SK-N-SH (cell line): ENCODE measurements at regions not wholly inside any gene's neighbourhood (a gene's known extent, or its start where the extent isn't known, plus 50 kb on each side); places are given as distances from the start of the nearest gene placed in this dataset.

Source experiments
- CTCF ChIA-PET: fragments of 300-600, 350-600 bp; formaldehyde crosslinking; extraction: SDS; loops from one replicate; lab custom pipeline; 2021; lab: Yijun Ruan, JAX
- POLR2A ChIA-PET: fragments of 350-600 bp; sonication (Branson Sonifier 250); formaldehyde crosslinking; extraction: SDS; loops from one replicate; lab custom pipeline; 2020; ENCODE audit warnings: antibody characterized with exemption, inconsistent platforms; lab: Yijun Ruan, JAX
- DNase-seq: peaks from one replicate; pipeline ENCODE4 v3.0.0; 2012
- H2AFZ ChIP-seq: fragments of 200-600 bp; sonication (generic); 2 replicates; pipeline ENCODE4 v1.8.1; 2016; ENCODE audit warnings: antibody characterized with exemption, mild to moderate bottlenecking, low read depth
- H3F3A ChIP-seq: fragments of 200-600 bp; sonication (generic); replicated peaks from 2 replicates; pipeline ENCODE3; 2016; ENCODE audit warnings: antibody characterized with exemption, mild to moderate bottlenecking; ENCODE audit not compliant: insufficient read depth
- H3K27ac ChIP-seq, 2 experiments: fragments of 200-500 bp in 1 of 2; fragments of 200-600 bp in 1 of 2; sonication (Bioruptor generic) in 1 of 2; sonication (generic), shearing (Covaris generic) in 1 of 2; 2 replicates each; pipeline versions ENCODE4 v1.5.1 to v1.6.1; 2014 to 2016; ENCODE audit warnings: low read depth in 2 of 2, inconsistent platforms in 1 of 2, low read length in 1 of 2, mild to moderate bottlenecking in 1 of 2, mixed read lengths in 1 of 2
- H3K27me3 ChIP-seq: fragments of 200-600 bp; sonication (generic), shearing (Covaris generic); 2 replicates; pipeline ENCODE4 v1.6.1; 2016; ENCODE audit warnings: mixed run types; ENCODE audit not compliant: insufficient read depth
- H3K36me3 ChIP-seq, 2 experiments: fragments of 200-500 bp in 1 of 2; fragments of 200-600 bp in 1 of 2; sonication (Bioruptor generic) in 1 of 2; sonication (generic) in 1 of 2; replicated peaks in 1 of 2; 2 replicates each; pipeline versions ENCODE3 to v1.5.1; 2014 to 2016; ENCODE audit warnings: low read length in 1 of 2, mild to moderate bottlenecking in 1 of 2; ENCODE audit not compliant: insufficient read depth in 2 of 2, control insufficient read depth in 1 of 2
- H3K4me1 ChIP-seq, 2 experiments: fragments of 200-500 bp in 1 of 2; fragments of 200-600 bp in 1 of 2; sonication (Bioruptor generic) in 1 of 2; sonication (generic), shearing (Covaris generic) in 1 of 2; 2 replicates each; pipeline versions ENCODE4 v1.5.1 to v1.6.1; 2014 to 2016; ENCODE audit warnings: low read depth in 1 of 2, low read length in 1 of 2, mixed run types in 1 of 2; ENCODE audit not compliant: insufficient read depth in 2 of 2, control insufficient read depth in 1 of 2
- H3K4me2 ChIP-seq: fragments of 200-600 bp; sonication (generic), shearing (Covaris generic); 2 replicates; pipeline ENCODE4 v1.6.1; 2017; ENCODE audit warnings: mixed run types
- H3K4me3 ChIP-seq, 2 experiments: fragments of 200-500 bp in 1 of 2; fragments of 200-600 bp in 1 of 2; sonication (Bioruptor generic) in 1 of 2; sonication (generic), shearing (Covaris generic) in 1 of 2; 2 replicates each; pipeline versions ENCODE4 v1.5.1 to v1.8.1; 2014 to 2016; ENCODE audit warnings: low read depth in 2 of 2, inconsistent platforms in 1 of 2, low read length in 1 of 2, mild to moderate bottlenecking in 1 of 2, mixed read lengths in 1 of 2, moderate library complexity in 1 of 2
- H3K79me2 ChIP-seq: fragments of 200-600 bp; sonication (generic); 2 replicates; pipeline ENCODE4 v1.8.1; 2017; ENCODE audit warnings: mild to moderate bottlenecking; ENCODE audit not compliant: insufficient read depth
- H3K9ac ChIP-seq: fragments of 200-600 bp; sonication (generic); 2 replicates; pipeline ENCODE4 v1.6.1; 2017; ENCODE audit warnings: mixed run types
- H3K9me2 ChIP-seq: fragments of 200-600 bp; sonication (generic); 2 replicates; pipeline ENCODE4 v1.6.1; 2017; ENCODE audit warnings: mixed run types
- H3K9me3 ChIP-seq: fragments of 200-600 bp; sonication (generic); 2 replicates; pipeline ENCODE4 v1.6.1; 2017; ENCODE audit warnings: mixed run types, mild to moderate bottlenecking, moderate library complexity
- H4K20me1 ChIP-seq: fragments of 200-600 bp; sonication (generic); 2 replicates; pipeline ENCODE4 v1.6.1; 2017; ENCODE audit warnings: mild to moderate bottlenecking, mixed run types; ENCODE audit not compliant: insufficient read depth
- CTCF ChIP-seq: fragments of 200-600 bp; sonication (generic); IDR thresholded peaks from 2 replicates; pipeline ENCODE4 v1.6.1; 2017; ENCODE audit warnings: antibody characterized with exemption, mild to moderate bottlenecking, moderate library complexity
- FOSL2 ChIP-seq: IDR thresholded peaks from 2 replicates; pipeline ENCODE4 v1.4.0; 2012; ENCODE audit warnings: low read depth, mild to moderate bottlenecking, moderate library complexity, borderline replicate concordance
- FOXJ3 ChIP-seq: sonication (generic); formaldehyde crosslinking; IDR thresholded peaks from 2 replicates; pipeline ENCODE4 v1.5.1; 2020; ENCODE audit warnings: mild to moderate bottlenecking, missing genetic modification reagents
- JUND ChIP-seq: IDR thresholded peaks from 2 replicates; pipeline ENCODE4 v1.4.0; 2012
- MXI1 ChIP-seq: IDR thresholded peaks from 2 replicates; pipeline ENCODE4 v1.6.1; 2012; ENCODE audit warnings: mild to moderate bottlenecking, low read depth, low read length, improper control_type of control experiment
- PBX3 ChIP-seq: IDR thresholded peaks from 2 replicates; pipeline ENCODE4; 2012
- RAD21 ChIP-seq: IDR thresholded peaks from 2 replicates; pipeline ENCODE4 v1.6.1; 2012; ENCODE audit warnings: mild to moderate bottlenecking, low read length
- RCOR1 ChIP-seq: fragments of 150-350 bp; IDR thresholded peaks from 2 replicates; pipeline ENCODE4 v1.6.1; 2017; ENCODE audit warnings: antibody characterized with exemption, low read length
- REST ChIP-seq: IDR thresholded peaks from 2 replicates; pipeline ENCODE4 v1.6.1; 2012; ENCODE audit warnings: mild to moderate bottlenecking, low read depth, low read length, moderate library complexity
- SMC3 ChIP-seq: IDR thresholded peaks from 2 replicates; pipeline ENCODE4 v1.6.1; 2012; ENCODE audit warnings: low read depth, low read length, improper control_type of control experiment
- TAF1 ChIP-seq: IDR thresholded peaks from 2 replicates; pipeline ENCODE4 v1.6.1; 2012; ENCODE audit warnings: low read depth, mild to moderate bottlenecking, low read length, moderate library complexity, borderline replicate concordance
- WGBS: methylation state at CpG from one replicate; pipeline ENCODE4 v1.1.6; 2017; ENCODE audit warnings: low lambda C conversion rate; 5-methylcytosine and 5-hydroxymethylcytosine counted together
- TF ChIP-seq, protein P1 (sequence below): fragments of 150-350 bp; IDR thresholded peaks from 2 replicates; pipeline ENCODE4 v1.6.1; 2016; ENCODE audit warnings: mild to moderate bottlenecking, low read depth, low read length

DNA sequence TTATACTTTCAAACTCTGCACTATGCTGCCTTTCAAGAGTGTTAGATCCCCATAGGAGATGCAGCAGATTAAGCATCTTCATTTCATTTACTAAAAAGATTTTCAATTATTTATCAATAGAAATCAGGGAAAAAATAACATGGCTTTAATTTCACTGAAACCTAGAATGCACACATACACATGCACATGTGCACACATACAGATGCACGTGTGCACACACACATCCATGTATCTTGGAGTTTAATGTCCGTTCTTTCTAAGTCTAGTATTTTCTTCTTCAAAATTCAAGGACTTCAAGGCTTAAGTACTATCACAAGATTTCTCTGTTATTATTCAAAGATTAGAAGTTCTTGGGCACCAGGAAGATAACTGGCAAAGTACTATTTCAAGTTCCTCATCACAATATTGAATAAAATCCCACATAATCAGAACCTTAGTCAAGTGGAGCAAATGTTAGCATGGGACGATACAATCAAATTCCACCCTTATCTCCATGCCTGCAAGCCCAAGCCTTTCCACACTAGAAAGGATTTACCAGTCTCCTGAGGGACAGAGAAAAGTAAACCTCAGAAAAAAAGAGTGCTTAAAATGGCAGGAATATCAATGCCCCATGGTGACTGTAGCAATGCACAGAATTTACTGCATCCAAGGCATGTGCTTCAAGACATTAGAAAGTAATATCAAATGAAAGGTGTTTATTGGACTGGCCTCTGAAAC lies 494.4 kb downstream of the XPNPEP1 start:
- Histone ChIP-seq H3K27ac (no peak overlapping the region), H3K27me3 (no peaks in the 10 kb centered on the region), H3K4me1 (peaks cover 0 to 3% of the 10 kb centered on the region in 2 experiments; a peak in 1 of 4 replicates), H3K4me3 (no peak overlapping the region), H3K9ac (no peak overlapping the region), H4K20me1 (no peaks in the 10 kb centered on the region), H3K4me2 (no peak overlapping the region), H3F3A (no peaks in the 10 kb centered on the region), H2AFZ (no peak overlapping the region), H3K36me3 (no peaks in the 10 kb centered on the region), H3K9me2 (no peaks in the 10 kb centered on the region), H3K9me3 (no peaks in the 10 kb centered on the region), H3K79me2 (no peaks in the 10 kb centered on the region)
- 54% methylated on average over 3 of the region's 3 CpGs for WGBS
- ChIA-PET POLR2A (no interaction called here), CTCF (no interaction called here)
- no peak for DNase-seq
- TF ChIP-seq PBX3 (no peak), TAF1 (no peak), JUND (no peak), FOSL2 (no peak), REST (no peak), MXI1 (no peak), FOXJ3 (no peak), RCOR1 (no peak)
- TF ChIP-seq, protein P1, sequence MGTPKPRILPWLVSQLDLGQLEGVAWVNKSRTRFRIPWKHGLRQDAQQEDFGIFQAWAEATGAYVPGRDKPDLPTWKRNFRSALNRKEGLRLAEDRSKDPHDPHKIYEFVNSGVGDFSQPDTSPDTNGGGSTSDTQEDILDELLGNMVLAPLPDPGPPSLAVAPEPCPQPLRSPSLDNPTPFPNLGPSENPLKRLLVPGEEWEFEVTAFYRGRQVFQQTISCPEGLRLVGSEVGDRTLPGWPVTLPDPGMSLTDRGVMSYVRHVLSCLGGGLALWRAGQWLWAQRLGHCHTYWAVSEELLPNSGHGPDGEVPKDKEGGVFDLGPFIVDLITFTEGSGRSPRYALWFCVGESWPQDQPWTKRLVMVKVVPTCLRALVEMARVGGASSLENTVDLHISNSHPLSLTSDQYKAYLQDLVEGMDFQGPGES = no peak

DNA sequence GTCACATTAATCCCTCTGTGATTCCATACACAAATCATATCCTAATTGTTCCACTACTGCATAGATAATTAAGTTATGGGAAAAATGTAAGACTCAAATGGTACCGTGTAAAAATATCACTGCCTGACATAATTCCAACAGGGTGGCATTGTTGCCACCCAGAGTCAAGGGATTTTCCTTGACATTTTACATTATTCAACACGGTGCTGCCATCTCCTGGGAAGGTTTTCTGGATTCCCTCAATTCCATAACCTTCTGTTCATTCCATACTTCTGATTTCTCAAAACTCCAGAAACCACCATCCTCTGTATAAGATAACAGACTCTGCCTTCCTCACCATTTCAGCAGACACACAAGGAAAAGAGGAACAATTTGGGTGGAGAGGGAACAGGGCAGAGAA lies 495.9 kb downstream of the XPNPEP1 start:
- Histone ChIP-seq H3K27me3 (no peaks in the 10 kb centered on the region), H3K9ac (no peak overlapping the region), H3K27ac (no peak overlapping the region)
- TF ChIP-seq CTCF (peak; percentile 58), SMC3 (peak; percentile 33), REST (no peak), RAD21 (peak; percentile 63)
- TF ChIP-seq, all 33 proteins: peak for 3
- WGBS = 5% methylated on average over 2 of the region's 2 CpGs
- Histone ChIP-seq H4K20me1 (no peaks in the 10 kb centered on the region), H3K4me3 (no peak overlapping the region), H3K4me2 (no peak overlapping the region), H3K9me2 (no peaks in the 10 kb centered on the region), H3K9me3 (no peaks in the 10 kb centered on the region), H3K4me1 (peaks cover 0 to 3% of the 10 kb centered on the region in 2 experiments; a peak in 1 of 4 replicates), H3F3A (no peaks in the 10 kb centered on the region), H3K79me2 (no peaks in the 10 kb centered on the region), H3K36me3 (no peaks in the 10 kb centered on the region), H2AFZ (no peak overlapping the region)
- DNase-seq = no peak
- ChIA-PET CTCF (no interaction called here), POLR2A (no interaction called here)
